Tongue (tissue), 1 donor: ENCODE measurements at regions not wholly inside any gene's neighbourhood (a gene's known extent, or its start where the extent isn't known, plus 50 kb on each side); places are given as distances from the start of the nearest gene placed in this dataset.

ENCODE experiments used
- DNase-seq: peaks from one replicate; pipeline ENCODE4 v3.0.0-alpha.2; 2015

DNA sequence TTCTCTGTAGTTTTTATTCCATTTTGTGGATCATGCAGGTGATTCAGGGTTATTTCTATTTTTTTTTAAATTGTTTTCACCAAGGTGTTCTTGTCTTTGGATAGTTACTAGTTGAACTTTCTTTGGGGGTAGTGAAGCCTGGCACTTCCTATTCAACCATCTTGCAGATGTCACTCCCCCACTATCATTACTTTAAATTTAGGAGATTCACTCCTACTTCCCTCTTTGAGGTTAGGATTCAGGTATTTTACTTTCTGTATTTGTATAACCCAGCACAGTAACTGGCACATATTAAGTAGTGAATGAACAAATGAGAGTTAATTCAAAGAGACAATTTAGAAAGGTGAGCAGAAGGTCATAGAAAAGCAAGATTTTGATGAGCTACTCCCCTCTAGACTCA lies 255.6 kb downstream of the ATP23 start:
- DNase-seq: no peak

DNA sequence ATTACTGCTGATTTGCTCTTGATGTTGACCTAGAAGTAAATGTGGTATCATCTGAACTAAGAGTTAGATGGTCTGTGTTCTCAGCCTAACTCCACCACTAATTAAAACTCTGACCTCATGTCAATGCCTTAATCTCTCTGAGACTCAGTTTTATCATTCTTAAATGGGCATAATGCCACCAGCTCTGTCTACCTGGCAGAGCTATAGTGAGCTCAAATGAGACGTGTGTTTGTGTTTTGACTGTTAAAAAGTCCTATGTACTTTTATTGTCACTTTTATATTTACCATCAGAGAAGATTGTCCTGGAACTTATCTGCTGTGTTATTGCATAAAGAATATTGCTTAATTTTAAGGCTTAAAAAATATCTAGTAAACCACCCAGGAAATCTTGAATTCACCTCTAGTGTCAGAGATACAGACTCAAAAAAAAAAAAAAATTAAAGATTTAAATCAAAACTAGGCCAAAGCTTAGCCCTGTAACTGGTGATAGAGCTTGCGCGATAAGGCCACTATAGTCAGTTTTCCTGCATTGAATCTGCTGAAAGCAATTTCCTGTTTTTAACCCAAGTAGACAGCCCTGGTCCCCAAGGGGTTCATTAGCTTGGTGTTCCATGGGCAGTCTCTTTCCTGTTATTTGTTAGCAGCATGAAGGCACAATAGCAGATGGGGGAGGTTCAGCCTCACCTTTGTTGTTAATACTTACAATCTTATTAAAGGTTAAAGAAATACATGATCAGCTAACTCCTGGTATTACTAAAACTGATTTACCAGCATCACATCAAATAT lies 261.8 kb downstream of the ATP23 start:
- peak; percentile 6 for DNase-seq

DNA sequence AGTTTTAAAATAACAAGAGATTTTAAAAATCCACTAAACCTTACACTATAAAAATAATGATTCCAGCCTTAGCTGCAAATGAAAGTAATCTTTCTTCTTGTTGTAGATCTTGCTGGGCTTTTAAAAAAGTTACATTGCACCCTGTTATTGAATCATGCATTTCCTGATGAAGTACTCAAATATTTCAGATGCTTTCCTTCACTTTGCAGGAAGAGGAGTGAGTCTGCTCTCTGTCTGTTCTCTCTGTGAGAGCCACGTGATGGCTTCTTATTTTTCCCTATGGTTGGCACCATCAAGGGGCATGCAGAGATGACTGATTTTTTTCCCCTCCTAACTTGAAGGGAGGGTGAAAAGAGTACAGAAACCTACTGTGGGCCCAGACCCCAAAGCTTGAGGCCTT lies 262.7 kb downstream of the ATP23 start:
- DNase-seq: no peak

DNA sequence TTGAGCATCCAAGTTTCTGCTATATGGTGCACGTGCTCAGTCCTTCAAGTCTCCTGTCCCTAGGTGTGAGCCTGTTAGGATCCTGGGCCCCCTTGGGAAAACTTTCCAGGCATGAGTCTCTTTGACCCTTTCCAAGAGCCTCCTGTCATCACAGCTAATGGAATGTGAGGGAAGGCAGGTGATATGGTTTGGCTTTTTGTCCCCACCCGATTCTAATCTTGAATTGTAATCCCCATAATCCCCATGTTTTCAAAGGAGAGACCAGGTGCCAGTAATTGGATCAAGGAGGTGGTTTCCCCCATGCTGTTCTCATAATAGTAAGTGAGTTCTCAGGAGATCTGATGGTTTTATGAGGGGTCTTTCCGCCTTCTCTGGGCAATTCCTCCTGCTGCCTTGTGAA lies 265.5 kb downstream of the ATP23 start:
- DNase-seq: peak; percentile 13

DNA sequence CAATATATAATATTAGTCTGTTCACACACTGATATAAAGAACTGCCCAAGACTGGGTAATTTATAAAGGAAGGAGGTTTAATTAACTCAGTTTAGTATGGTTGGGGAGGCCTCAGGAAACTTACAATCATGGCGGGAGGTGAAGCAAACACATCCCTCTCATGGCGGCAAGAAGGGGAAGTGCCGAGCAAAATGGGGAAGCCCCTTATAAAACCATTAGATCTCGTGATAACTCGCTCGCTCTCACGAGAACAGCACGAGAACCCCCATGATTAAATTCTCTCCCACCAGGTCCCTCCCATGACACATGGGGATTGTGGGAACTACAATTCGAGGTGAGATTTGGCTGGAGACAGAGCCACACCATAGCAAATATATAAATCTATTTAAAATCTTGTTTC lies 269.8 kb downstream of the ATP23 start:
- DNase-seq: no peak

DNA sequence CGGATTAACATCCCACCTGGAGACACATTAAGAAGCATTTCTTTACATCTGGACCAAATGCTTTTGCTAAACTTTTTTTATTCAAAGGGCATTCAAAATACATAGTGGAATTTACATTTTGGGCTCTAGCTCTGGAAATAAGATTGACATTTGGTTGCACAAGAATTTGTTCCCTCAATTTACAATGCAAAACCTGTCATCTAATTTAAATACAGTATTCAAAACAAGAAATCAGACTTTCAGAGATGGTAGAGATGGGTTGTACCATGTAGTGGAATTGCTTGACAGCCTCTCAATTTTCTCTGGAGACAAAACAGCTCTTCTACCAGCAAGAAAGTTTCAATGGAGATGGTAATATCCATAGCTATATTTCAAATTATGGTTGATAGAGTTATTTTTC lies 275.8 kb downstream of the ATP23 start:
- DNase-seq: no peak

DNA sequence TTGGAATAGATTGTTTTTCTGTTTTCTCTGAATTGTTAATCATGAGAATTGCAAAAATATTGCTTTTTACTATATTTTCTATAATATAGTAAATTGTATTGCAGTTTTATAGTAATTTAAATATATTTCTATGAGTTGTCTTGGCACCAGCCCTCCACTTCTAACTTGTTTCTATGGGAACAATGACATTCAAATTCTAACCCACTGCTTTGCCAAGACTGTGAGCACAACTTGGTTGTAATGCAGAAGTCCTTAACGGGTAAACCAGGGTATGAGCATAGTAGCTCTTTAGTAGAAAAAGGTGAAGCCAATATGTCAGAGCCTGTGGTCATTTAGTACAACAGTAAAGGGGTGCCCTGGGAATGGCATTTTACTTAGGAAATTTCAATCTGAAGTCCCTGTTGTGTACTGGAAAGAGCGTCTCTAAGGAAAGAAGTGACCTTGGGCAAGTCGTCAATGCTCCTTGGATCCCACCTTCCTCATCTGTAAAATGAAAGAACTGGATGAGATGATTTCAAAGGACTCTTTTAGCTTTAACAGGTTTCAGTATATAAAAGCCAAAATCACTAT lies 283.3 kb downstream of the ATP23 start:
- DNase-seq: peak; percentile 22

DNA sequence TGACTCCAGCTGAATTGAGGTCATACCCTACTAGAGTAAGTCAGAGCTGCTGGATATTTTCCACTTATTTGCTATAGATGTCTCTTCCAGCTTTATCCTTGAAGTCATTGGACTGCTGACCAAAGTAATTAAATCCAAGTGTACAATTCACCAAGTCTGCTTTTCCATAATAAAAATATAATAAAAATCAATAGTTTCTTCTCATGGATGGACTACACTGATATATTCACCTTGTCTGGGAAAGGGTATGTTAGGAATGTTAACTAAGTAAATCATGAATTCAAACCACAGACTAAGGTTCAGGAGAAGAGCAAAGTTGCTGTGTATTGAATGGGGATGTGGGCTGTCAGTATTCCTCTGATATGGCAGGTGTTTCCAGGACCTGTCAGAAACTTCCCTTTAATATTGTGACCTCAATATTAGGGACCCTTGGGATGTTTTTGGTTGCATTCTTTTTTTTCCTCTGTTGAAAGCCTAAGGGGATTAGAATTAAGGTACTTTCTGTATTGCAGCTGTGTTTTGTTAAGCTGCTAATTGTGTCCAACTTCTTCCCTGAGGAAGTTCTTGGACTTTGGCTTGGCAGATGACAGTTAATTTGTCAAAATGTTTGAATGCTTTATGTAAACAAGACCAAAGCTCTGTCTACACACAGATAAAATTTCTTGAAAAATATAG lies 284.0 kb downstream of the ATP23 start:
- peak; percentile 52 for DNase-seq

DNA sequence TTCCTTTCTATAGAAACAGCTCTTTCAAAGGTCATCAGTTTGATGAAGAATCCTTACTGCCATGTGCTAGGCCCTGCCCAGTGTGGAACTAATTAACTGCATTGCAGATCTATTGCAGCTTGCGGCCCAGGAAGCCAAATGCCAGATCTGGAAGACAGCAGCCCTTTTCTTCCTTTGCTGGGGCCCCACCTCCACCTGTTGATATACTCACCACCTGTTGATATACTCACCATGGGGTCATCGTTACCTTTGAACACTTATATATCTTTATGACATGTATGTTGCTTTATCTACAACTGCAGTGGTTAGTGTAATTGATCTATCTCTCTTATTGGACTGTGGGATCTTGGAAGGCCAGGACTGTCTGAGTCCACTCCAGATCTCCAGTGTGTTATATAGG lies 292.5 kb downstream of the ATP23 start:
- DNase-seq: no peak

DNA sequence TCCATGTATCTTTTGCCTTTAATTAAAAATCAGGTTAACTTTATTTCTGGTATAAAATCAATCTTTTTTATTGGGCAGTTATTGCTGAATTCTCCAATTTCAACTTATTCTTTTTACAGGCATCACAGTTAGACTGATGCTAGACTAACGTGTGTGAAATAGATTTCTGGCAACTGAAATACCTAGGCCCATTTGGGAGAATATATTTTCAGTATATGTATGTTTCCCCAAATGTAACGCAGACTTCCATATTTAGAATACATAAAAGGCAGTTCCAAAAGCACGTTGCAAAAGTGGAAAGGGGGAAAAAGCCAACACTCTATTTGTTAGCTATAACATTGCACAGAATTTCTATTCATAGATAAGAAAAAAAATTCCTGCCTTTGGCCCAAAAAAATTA lies 297.0 kb downstream of the ATP23 start:
- DNase-seq: no peak

DNA sequence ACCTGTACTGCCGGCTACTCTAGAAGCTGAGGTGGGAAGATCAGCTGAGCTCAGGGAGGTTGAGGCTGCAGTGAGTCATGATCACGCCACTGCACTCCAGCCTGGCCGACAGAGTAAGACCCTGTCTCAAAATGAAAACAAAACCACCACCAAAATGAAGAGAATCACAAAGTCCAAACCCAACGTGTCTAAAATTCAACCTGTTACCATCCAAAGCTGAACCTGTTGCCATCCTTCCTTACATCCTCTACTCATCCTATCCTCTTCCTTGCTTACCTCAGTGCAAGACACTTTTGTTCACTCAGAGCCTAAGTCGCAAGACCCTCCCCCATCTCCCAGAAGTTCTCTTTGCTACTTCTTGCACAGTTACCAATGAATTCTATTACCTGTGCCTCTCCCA lies 299.7 kb downstream of the ATP23 start:
- no peak for DNase-seq

DNA sequence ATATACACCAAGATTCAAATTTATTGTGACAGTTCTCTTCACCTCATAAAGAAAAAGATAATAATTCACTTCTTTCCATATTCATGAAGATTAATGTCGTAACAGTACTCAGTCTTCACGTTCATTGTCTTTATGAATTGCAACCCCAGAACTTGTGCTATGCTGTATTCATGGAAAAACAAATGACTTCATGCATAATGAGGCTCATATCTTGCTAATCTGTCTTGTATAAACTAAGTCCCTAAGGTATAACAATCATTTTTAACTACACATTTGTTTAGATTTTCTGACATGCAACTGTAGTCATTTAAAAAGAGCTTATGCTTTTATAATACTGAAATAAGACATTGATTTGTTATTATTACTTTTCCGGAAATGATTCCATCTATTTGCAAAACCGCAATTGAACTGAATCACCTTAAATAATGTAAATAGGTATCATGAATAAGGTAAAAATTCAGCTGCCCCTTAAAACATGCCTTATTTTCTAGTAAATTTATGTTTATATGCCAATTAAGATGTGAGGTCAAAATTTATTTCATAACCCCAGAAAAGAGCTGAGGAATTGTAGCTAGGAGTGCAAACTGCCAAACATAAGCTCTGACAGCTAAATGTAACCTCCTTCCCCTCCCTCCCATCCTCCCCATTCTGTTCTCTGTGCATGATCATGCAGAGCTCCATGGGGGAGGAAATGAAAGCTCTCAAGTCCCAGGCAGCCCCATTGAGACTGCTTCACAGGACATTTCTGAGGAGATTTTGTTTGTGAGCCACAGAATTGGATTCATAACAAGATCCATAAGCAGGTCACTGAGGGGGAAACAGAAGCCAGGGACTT lies 301.6 kb downstream of the ATP23 start:
- peak; percentile 48 for DNase-seq

DNA sequence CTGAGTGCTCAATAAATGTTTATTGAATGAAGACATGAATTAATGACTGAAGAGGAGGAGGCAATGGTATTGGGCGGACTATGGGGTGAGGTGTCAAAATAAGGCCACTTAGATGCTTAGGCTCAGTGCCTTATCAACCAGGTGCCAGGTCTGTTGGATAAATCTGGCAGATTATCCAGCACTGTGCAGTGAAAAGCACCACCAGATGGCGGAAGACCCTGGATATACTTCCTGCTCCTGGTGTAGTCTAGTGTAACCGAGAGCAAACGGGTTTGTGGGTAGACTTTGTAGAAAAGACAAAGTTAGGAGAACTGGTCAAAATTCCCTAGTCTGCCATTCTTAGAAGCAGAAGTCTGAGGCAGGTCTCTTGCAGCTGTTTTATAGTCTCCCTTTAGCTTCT lies 306.3 kb downstream of the ATP23 start:
- no peak for DNase-seq

DNA sequence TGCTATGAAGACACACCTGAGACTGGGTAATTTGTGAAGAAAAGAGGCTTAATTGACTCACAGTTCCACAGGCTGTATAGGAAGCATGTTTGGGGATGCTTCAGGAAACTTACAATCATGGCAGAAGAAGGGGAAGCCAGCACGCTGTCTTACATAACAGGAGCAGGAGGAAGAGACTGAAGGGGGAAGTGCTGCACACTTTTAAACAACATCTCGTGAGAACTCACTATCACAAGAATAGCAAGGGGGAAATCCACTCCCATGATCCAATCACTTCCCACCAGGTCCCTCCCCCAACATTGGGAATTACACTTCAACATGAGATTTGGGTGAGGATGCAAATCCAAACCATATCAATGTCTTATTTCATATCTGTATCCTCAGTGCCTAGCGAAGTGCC lies 307.2 kb downstream of the ATP23 start:
- DNase-seq: no peak

DNA sequence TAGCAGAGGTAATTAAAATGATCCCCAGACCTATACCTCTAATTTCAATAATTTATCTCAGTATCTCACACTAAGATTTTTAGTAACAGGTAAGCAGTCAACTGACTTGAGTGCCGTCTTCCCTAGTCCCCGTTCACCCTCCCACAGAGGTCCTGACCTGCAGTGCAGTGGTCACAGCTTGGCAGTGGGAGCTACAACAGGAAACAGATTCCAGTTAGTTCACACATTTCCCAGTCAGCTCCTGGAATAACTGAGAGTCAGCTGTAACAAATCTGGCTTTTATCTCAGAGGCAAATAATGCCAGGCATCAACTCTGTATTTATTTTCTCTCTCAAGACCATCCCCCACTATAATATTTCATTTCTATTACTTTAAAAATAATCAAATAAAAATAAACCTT lies 308.2 kb downstream of the ATP23 start:
- no peak for DNase-seq

DNA sequence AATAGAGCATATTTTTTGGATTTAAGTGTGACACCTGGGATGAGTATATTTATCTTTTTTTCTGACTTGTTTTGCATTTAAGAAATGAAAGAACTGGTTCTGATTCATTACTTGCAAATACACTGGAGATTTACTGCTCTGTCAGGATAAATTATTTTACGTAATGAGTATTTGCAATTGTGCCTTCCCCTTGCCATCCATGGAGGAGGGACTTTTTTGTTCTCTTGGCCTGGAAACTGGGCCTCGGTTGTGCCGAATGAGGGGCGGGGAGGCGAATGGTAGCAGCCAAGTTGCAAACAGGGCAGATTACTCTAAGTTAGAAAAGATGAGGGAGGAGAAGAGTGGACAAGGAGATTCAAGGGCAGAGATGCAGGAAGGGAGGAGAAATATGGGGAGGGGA lies 308.7 kb downstream of the ATP23 start:
- no peak for DNase-seq

DNA sequence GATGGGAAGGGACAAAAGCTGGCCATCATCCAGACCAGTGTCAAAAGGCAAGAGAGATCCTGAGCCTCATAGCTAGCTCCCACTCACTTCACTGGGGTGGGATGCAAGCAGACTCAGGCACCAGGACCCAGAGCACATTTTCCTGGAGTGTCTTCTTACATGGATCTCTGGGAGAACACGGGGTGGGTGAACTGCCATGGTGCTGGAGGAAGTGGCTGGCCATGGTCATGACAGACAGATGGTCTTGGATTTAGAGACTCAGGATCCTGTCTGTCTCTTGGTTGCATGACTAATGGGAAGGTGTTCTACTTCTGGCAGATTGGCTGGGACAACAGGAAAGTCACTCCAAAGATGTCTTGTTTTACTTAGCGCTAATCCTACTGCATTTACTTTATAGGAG lies 311.5 kb downstream of the ATP23 start:
- no peak for DNase-seq

DNA sequence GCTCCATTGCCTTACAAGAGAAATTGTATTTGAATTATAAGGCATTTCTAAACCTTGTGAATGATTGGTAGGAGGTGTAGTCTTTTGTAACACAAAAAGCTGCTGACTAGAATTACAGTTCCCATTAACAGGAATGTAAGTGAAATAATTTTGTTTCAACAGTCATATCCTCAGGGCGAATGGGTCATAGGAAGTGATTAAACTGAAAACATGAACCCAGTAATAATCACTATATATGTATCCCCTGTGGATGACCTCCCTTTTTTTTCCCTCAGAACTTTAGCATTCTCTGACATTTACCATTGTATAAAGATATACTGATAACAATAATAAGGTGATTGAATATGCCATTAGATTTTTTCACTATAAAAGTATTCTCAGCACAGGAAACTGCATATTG lies 312.3 kb downstream of the ATP23 start:
- no peak for DNase-seq

DNA sequence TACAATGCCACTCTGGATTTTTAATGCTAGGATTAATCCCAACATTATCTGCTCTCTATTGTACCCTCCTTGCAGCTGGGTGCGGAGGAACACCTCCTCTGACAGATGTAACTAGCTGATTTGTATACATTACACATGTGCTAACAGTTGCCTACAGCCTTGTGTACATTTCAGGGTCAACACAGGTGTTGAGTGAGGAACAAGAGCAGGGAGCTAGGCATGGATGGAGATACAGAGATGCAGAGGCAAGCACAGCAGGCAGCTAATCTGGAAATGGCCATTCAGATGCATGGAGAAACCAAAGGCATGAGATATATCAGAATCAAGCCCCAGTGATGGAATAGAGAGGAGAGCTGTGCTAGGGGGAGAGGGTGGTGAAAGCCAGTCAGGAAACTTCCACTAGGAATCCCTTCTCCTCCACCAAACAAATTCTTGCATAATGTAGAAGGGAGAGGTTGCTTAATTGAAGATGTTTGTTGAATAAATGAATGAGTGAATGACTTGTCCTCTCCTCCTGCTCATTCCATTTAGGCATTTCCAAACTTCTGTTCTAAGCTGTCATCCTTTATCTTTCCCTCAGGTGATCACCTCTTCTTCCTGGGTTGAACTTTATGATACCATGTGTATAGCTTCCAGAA lies 313.2 kb downstream of the ATP23 start:
- no peak for DNase-seq

DNA sequence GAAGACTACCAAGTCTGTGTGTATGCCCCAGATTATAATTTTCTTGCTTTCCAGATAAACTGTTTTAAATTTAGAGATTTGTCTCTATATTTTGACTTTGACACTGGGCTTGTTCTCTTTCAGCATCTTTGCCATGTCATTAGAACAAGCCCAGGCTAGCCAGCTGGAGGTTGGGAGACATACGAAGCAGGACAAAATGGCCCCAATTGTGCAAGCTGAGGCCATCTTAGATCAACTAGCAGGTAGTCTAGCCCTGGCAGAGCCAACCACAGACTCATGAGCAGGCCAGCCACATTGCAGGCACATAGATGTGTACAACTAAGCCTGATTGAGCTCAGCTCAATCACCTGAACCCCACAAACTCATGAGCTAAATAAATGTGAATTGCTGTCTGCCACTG lies 321.4 kb downstream of the ATP23 start:
- DNase-seq: no peak

DNA sequence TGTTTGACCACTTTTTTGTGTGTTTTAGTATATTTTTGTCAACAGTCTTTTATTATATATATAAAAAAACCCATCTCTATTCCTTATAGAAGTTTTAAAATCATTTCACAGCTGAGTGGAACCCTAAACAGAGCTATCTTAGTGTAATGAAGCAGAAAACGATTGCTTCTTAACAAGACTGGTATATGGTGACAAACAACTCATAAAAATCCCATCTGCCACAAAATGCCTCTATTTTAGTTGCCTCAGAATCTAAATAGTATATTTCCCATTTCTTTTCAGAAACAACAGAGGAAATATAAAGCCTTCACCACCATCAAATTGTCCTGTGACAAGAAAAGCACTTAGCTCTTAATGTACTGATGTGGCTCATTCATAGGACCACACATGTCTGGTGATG lies 322.4 kb downstream of the ATP23 start:
- DNase-seq: no peak

DNA sequence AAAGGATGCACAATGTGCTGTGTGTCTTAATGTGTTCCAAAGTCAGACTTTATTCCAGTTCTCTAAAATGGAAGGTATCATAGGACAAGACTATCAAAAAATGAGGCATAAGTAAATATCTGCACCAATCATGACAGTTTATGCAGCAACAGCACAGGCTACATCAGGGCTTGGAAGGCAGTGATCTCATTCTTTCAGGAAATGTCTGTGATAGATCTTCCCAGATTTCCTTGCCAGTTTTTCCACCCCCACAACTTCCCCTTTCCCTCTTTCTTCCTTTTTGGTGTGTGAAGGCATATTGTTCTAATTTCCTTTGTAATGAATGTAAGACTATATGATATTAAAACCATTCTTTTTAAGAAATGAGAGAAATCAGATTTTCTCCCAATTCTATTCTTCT lies 326.7 kb downstream of the ATP23 start:
- peak; percentile 72 for DNase-seq
